ENCODE measurements at regions not wholly inside any gene's neighbourhood (a gene's known extent, or its start where the extent isn't known, plus 50 kb on each side); places are given as distances from the start of the nearest gene placed in this dataset.

DNA sequence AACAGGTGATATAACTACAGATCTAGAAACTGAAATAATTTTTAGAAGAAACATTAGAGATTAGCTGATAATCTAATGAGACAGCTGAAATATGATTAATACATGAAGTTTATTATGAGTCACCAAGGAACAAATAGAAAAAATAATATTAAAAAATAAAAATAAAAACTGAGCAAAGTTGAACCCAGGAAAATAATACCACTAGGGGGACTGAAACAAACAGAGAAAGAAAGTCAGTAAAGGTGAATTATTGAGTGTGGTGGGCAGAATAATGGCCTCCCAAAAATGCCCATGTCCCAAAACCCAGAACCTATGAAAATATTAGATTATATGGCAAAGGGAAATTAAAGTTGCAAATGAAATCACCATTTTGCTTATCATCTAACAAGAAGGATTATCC is 820.7 kb upstream of the INTU start:
- H3K4me1 ChIP-seq (ENCODE audit: low read length) = no peaks in the 10 kb centered on the region
- no peaks in the 10 kb centered on the region for H3K9me2 ChIP-seq (replicated peaks; ENCODE audit: insufficient read depth, low read length)
- no peaks in the 10 kb centered on the region for H3F3A ChIP-seq (ENCODE audit: insufficient read depth, low read length)
- H3K9me3 ChIP-seq (replicated peaks; ENCODE audit: insufficient read depth, low read length) = no peaks in the 10 kb centered on the region
- H3K36me3 ChIP-seq (replicated peaks; ENCODE audit: insufficient read depth, low read length) = no peaks in the 10 kb centered on the region
- no peaks in the 10 kb centered on the region for H3K79me2 ChIP-seq (ENCODE audit: low read length)
- H3K4me2 ChIP-seq (ENCODE audit: low read depth, low read length) = no peak overlapping the region
- H3K4me3 ChIP-seq (ENCODE audit: low read length) = no peak overlapping the region
- H3K9ac ChIP-seq (ENCODE audit: low read length) = no peak overlapping the region
- TF ChIP-seq EZH2phosphoT487 (IDR thresholded peaks at IDR 0.05; ENCODE audit: low read length) (no peak), EZH2 (optimal IDR thresholded peaks at IDR 0.05; ENCODE audit: low read depth, low read length) (no peak)
- TF ChIP-seq, protein P1, sequence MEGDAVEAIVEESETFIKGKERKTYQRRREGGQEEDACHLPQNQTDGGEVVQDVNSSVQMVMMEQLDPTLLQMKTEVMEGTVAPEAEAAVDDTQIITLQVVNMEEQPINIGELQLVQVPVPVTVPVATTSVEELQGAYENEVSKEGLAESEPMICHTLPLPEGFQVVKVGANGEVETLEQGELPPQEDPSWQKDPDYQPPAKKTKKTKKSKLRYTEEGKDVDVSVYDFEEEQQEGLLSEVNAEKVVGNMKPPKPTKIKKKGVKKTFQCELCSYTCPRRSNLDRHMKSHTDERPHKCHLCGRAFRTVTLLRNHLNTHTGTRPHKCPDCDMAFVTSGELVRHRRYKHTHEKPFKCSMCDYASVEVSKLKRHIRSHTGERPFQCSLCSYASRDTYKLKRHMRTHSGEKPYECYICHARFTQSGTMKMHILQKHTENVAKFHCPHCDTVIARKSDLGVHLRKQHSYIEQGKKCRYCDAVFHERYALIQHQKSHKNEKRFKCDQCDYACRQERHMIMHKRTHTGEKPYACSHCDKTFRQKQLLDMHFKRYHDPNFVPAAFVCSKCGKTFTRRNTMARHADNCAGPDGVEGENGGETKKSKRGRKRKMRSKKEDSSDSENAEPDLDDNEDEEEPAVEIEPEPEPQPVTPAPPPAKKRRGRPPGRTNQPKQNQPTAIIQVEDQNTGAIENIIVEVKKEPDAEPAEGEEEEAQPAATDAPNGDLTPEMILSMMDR (IDR thresholded peaks at IDR 0.05; ENCODE audit: low read length) = no peak
- no peak for DNase-seq
- no peak overlapping the region for H2AFZ ChIP-seq (ENCODE audit: low read length)
- H3K27me3 ChIP-seq (replicated peaks; ENCODE audit: insufficient read depth, low read length) = no peaks in the 10 kb centered on the region
- H4K20me1 ChIP-seq (ENCODE audit: insufficient read depth, low read length) = no peaks in the 10 kb centered on the region
- H3K27ac ChIP-seq (ENCODE audit: low read length) = no peak overlapping the region

DNA sequence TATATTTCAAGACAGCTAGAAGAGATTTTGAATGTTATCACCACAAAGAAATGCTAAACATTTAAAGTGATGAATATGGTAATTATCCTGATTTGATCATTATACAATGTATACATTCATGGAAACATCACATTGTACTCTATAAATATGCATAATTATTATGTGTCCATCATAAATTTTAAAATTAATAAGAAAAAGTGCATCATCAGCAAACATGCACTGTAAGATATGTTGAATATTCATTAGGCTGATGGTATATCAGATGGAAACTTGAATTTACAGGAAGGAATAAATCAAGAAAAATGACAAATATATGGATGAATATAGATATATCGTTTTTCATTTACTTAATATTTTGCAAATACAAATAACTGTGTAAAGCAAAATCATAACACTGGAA is 812.1 kb upstream of the INTU start:
- no peaks in the 10 kb centered on the region for H3K27me3 ChIP-seq (replicated peaks; ENCODE audit: insufficient read depth, low read length)
- H3F3A ChIP-seq (ENCODE audit: insufficient read depth, low read length) = no peaks in the 10 kb centered on the region
- H3K4me3 ChIP-seq (ENCODE audit: low read length) = no peak overlapping the region
- TF ChIP-seq EZH2phosphoT487 (IDR thresholded peaks at IDR 0.05; ENCODE audit: low read length) = no peak
- TF ChIP-seq, protein P1 (IDR thresholded peaks at IDR 0.05; ENCODE audit: low read length) = no peak
- TF ChIP-seq EZH2 (optimal IDR thresholded peaks at IDR 0.05; ENCODE audit: low read depth, low read length) = no peak
- H3K79me2 ChIP-seq (ENCODE audit: low read length) = no peaks in the 10 kb centered on the region
- H3K9me2 ChIP-seq (replicated peaks; ENCODE audit: insufficient read depth, low read length) = no peaks in the 10 kb centered on the region
- H2AFZ ChIP-seq (ENCODE audit: low read length) = no peak overlapping the region
- no peak for DNase-seq
- no peaks in the 10 kb centered on the region for H4K20me1 ChIP-seq (ENCODE audit: insufficient read depth, low read length)
- H3K4me2 ChIP-seq (ENCODE audit: low read depth, low read length) = no peak overlapping the region
- no peak overlapping the region for H3K9ac ChIP-seq (ENCODE audit: low read length)
- no peaks in the 10 kb centered on the region for H3K36me3 ChIP-seq (replicated peaks; ENCODE audit: insufficient read depth, low read length)
- H3K9me3 ChIP-seq (replicated peaks; ENCODE audit: insufficient read depth, low read length) = no peaks in the 10 kb centered on the region
- no peaks in the 10 kb centered on the region for H3K4me1 ChIP-seq (ENCODE audit: low read length)
- H3K27ac ChIP-seq (ENCODE audit: low read length) = no peak overlapping the region

DNA sequence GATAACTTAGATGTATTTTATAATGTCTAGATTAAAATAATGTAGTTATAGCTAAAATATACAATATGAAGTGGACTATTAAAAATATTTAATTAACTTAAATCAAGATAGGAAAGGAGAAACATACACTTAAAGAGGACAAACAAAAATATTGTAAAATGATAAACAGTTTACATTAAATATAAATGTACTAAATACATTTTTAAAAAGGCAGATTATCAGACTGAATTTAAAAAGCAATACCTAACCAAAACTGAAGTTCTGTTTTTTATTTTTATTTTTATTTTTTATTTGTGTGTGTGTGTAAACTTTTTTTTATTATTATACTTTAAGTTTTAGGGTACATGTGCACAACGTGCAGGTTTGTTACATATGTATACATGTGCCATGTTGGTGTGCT is 811.6 kb upstream of the INTU start:
- H3K4me2 ChIP-seq (ENCODE audit: low read depth, low read length) = no peak overlapping the region
- H3K4me3 ChIP-seq (ENCODE audit: low read length) = no peak overlapping the region

More for the DNA sequence above, 811.6 kb upstream of the INTU start:
- H3K9me3 ChIP-seq (replicated peaks; ENCODE audit: insufficient read depth, low read length) = no peaks in the 10 kb centered on the region
- no peaks in the 10 kb centered on the region for H3K79me2 ChIP-seq (ENCODE audit: low read length)
- no peak for DNase-seq
- no peaks in the 10 kb centered on the region for H3F3A ChIP-seq (ENCODE audit: insufficient read depth, low read length)
- H3K36me3 ChIP-seq (replicated peaks; ENCODE audit: insufficient read depth, low read length) = no peaks in the 10 kb centered on the region
- TF ChIP-seq EZH2phosphoT487 (IDR thresholded peaks at IDR 0.05; ENCODE audit: low read length) (no peak), EZH2 (optimal IDR thresholded peaks at IDR 0.05; ENCODE audit: low read depth, low read length) (no peak)
- TF ChIP-seq, protein P1 (IDR thresholded peaks at IDR 0.05; ENCODE audit: low read length) = no peak
- no peaks in the 10 kb centered on the region for H4K20me1 ChIP-seq (ENCODE audit: insufficient read depth, low read length)
- H2AFZ ChIP-seq (ENCODE audit: low read length) = no peak overlapping the region
- H3K4me1 ChIP-seq (ENCODE audit: low read length) = no peaks in the 10 kb centered on the region
- no peaks in the 10 kb centered on the region for H3K9me2 ChIP-seq (replicated peaks; ENCODE audit: insufficient read depth, low read length)
- H3K27ac ChIP-seq (ENCODE audit: low read length) = no peak overlapping the region
- no peak overlapping the region for H3K9ac ChIP-seq (ENCODE audit: low read length)
- no peaks in the 10 kb centered on the region for H3K27me3 ChIP-seq (replicated peaks; ENCODE audit: insufficient read depth, low read length)
